ENCODE measurements at regions not wholly inside any gene's neighbourhood (a gene's known extent, or its start where the extent isn't known, plus 50 kb on each side); places are given as distances from the start of the nearest gene placed in this dataset.

DNA sequence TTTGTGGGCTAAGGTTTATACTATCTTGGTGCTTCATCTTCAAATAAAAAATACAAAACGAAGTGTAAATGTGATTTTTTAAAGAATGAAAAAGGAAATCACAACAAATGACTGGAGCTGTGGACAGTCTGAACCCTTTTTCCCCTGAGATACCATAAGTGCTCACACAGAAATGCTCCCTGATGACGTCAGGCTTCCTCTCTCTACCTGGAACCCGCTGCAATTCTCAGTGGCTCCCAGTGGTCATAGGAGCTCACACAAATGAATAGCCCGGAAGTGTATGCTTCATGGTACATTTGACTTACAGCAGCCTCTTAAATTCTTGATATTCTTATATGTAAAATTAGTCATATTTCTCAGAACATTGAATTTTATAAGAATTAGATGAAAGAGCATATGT lies 249.7 kb upstream of the GYPC start:
- DNase-seq (ENCODE audit: low read depth) = no peak
- H3K4me3 ChIP-seq (ENCODE audit: low read depth, low read length) = no peak overlapping the region
- TF ChIP-seq, protein P1, sequence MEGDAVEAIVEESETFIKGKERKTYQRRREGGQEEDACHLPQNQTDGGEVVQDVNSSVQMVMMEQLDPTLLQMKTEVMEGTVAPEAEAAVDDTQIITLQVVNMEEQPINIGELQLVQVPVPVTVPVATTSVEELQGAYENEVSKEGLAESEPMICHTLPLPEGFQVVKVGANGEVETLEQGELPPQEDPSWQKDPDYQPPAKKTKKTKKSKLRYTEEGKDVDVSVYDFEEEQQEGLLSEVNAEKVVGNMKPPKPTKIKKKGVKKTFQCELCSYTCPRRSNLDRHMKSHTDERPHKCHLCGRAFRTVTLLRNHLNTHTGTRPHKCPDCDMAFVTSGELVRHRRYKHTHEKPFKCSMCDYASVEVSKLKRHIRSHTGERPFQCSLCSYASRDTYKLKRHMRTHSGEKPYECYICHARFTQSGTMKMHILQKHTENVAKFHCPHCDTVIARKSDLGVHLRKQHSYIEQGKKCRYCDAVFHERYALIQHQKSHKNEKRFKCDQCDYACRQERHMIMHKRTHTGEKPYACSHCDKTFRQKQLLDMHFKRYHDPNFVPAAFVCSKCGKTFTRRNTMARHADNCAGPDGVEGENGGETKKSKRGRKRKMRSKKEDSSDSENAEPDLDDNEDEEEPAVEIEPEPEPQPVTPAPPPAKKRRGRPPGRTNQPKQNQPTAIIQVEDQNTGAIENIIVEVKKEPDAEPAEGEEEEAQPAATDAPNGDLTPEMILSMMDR (IDR thresholded peaks at IDR 0.05; ENCODE audit: low read depth, low read length, missing control alignments) = no peak

DNA sequence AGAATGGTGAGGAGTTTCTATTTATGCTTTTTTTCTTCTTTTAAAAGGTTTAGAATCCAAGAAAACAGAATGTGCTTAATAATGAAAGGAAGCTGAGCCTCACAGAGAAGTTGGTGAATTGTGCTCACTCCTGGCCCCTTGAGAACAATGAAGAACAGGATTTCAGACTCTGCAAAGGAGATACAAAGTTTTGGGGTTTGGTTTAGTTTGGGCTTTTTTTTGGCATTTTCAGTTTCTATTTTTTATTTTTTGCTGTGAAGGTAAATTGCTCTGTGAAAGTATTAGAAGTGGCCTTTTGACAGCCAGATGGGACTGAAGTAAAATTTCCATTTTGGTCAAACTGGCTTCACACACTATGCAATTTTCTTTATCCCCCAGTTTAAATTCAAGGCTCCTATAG lies 247.3 kb upstream of the GYPC start:
- DNase-seq (ENCODE audit: low read depth) = no peak
- no peak overlapping the region for H3K4me3 ChIP-seq (ENCODE audit: low read depth, low read length)
- TF ChIP-seq, protein P1 (IDR thresholded peaks at IDR 0.05; ENCODE audit: low read depth, low read length, missing control alignments) = no peak

DNA sequence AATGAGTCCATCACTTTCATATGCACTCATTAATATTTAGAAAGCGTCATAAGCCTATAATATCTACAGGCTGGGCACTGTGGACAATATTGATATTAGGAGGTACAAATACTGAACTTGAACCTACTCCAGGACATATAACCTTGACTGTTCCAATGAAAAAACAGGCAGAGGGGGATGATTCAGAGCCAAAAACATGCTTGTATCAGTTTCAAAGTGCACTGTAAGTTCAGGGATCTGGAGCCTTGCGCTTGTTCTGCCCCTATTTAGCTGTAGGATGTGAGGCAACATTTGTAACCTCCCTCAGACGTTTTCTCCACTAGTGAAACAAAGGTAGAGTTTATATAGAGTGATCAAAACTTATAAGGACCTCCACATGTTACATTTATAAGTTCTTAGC lies 246.1 kb upstream of the GYPC start:
- H3K4me3 ChIP-seq (ENCODE audit: low read depth, low read length) = no peak overlapping the region
- TF ChIP-seq, protein P1 (IDR thresholded peaks at IDR 0.05; ENCODE audit: low read depth, low read length, missing control alignments) = no peak
- DNase-seq (ENCODE audit: low read depth) = no peak

DNA sequence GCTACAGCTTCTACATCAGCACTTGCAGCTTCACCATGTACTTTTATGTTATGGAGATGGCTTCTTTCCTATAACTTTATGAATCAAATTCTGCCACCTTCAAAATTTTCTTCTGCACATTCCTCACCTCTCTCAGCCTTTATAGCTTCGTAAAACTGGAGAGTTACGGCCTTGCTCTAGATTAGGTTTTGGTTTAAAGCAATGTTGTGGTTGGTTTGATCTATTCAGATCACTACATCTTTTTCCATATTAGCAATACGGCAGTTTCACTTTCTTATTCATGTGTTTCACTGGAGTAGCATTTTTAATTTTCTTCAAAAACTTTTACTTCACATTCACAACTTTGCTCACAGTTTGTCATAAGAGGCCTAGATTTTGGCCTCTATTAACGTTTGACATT lies 242.9 kb upstream of the GYPC start:
- no peak overlapping the region for H3K4me3 ChIP-seq (ENCODE audit: low read depth, low read length)
- no peak for DNase-seq (ENCODE audit: low read depth)
- TF ChIP-seq, protein P1 (IDR thresholded peaks at IDR 0.05; ENCODE audit: low read depth, low read length, missing control alignments) = no peak

DNA sequence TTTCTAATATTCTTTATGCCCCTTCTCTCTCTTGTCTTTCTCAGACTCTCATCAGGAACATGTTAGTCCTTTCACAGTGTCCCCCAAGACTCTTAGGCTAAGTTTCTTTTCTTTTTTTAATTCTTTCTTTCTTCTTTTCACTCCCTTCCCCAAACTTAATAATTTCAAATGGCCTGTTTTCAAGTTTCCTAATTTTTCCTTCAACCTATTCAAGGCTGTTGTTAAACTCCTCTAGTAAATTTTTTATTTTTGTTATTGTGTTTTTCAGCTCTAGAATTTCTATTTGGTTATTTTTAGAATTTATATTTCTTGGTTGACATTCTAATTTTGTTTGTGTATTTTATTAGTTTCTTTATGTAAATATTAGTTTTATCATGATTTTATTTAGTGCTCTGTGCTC lies 236.6 kb upstream of the GYPC start:
- TF ChIP-seq, protein P1 (IDR thresholded peaks at IDR 0.05; ENCODE audit: low read depth, low read length, missing control alignments) = no peak
- no peak overlapping the region for H3K4me3 ChIP-seq (ENCODE audit: low read depth, low read length)
- no peak for DNase-seq (ENCODE audit: low read depth)

DNA sequence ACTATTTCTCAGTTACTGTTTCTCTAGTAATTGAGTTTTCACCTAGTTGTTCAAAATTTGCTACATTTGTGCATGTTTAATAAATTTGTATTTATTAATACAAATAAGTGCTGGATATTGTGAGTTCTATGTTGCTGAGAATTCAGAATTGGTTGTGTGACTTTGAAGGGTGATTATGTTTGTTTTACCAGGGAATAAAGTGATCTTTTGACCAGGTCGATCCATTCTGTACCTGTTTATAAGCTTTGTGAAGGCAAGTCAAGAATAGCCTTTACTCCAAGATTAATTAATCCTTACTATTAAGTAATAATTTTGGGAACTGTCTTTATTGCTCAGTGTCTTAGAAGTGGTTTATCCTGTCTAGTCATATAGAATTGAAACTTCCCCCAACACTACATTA lies 230.0 kb upstream of the GYPC start:
- DNase-seq (ENCODE audit: low read depth) = no peak
- TF ChIP-seq, protein P1 (IDR thresholded peaks at IDR 0.05; ENCODE audit: low read depth, low read length, missing control alignments) = no peak
- no peak overlapping the region for H3K4me3 ChIP-seq (ENCODE audit: low read depth, low read length)

DNA sequence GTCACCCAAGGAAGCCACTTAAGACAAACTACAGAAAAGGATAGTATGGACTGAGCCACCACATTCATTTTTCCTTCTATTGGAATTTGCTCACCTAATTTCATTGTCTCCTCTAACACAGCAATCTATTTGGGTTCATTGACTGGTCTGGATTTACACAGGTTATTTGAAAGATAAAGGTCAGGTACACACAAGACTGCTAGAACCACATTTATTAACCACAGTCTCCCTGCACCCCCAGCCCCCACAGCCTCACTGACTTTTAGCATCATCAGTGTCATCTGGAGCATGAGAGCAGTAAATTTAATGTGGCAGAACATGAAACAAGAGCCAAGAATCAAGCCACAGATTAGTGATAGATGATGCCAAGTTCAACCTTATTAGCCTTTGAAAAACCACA lies 226.9 kb upstream of the GYPC start:
- DNase-seq (ENCODE audit: low read depth) = no peak
- no peak overlapping the region for H3K4me3 ChIP-seq (ENCODE audit: low read depth, low read length)
- TF ChIP-seq, protein P1 (IDR thresholded peaks at IDR 0.05; ENCODE audit: low read depth, low read length, missing control alignments) = no peak
